H1 (cell line): ENCODE measurements at regions not wholly inside any gene's neighbourhood (a gene's known extent, or its start where the extent isn't known, plus 50 kb on each side); places are given as distances from the start of the nearest gene placed in this dataset.

ENCODE experiments used
- CBX8 ChIP-seq: fragments of 300-800, 300-1000 bp; sonication (generic); IDR thresholded peaks from 2 replicates; pipeline ENCODE4 v1.7.1; 2016; ENCODE audit warnings: low read depth, low read length, borderline replicate concordance
- CHD2 ChIP-seq: IDR thresholded peaks from 2 replicates; pipeline ENCODE4 v1.6.1; 2012; ENCODE audit warnings: low read length, improper control_type of control experiment
- CREB1 ChIP-seq: IDR thresholded peaks from 2 replicates; pipeline ENCODE4 v1.6.1; 2012; ENCODE audit warnings: inconsistent platforms
- EGR1 ChIP-seq: IDR thresholded peaks from 2 replicates; pipeline ENCODE4 v1.6.1; 2011; ENCODE audit warnings: low read depth, low read length, borderline replicate concordance
- POLR2AphosphoS5 ChIP-seq: IDR thresholded peaks from 2 replicates; pipeline ENCODE4 v1.6.1; 2011; ENCODE audit warnings: low read depth, low read length
- TAF1 ChIP-seq: IDR thresholded peaks from 2 replicates; pipeline ENCODE4 v1.6.1; 2011; ENCODE audit warnings: mild to moderate bottlenecking, low read depth, low read length
- YY1 ChIP-seq: IDR thresholded peaks from 2 replicates; pipeline ENCODE4 v1.6.1; 2011; ENCODE audit warnings: low read depth, mild to moderate bottlenecking, low read length
- TF ChIP-seq, protein P1 (sequence below): IDR thresholded peaks from 2 replicates; pipeline ENCODE4 v1.6.1; 2011; ENCODE audit warnings: low read length, improper control_type of control experiment
- TF ChIP-seq, protein P2 (sequence below), 3 experiments: IDR thresholded peaks; 1 replicate in 2 of 3; 2 replicates in 1 of 3; pipeline versions ENCODE4 v1.5.1 to v1.6.1; 2011; ENCODE audit warnings: low read length in 3 of 3, mild to moderate bottlenecking in 3 of 3, inconsistent platforms in 2 of 3, low read depth in 1 of 3, moderate library complexity in 1 of 3; ENCODE audit not compliant: insufficient read depth in 1 of 3; ENCODE audit errors: control extremely low read depth in 1 of 3

DNA sequence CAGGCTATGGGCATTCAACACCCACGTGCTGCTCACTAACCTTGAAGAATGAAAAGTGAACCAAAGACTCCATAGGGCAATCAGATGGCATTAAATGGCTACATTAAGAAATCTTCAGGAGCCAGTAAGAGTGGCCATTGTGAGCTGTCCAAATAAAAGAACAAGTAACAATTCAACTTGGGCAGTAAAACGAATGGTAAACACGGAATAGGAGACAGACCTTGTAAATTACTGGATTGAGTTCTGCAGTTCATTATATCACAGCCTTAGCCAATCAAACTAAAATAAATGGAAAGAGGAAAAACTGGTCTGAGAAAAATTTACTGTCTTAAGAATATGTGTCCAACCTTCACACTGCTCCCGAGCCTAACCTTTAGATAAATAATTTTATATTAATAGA lies 306.5 kb upstream of the ZNF521 start:
- no peak for TF ChIP-seq EGR1
- no peak for TF ChIP-seq POLR2AphosphoS5
- no peak for TF ChIP-seq TAF1
- no peak for TF ChIP-seq CHD2
- TF ChIP-seq, protein P1, sequence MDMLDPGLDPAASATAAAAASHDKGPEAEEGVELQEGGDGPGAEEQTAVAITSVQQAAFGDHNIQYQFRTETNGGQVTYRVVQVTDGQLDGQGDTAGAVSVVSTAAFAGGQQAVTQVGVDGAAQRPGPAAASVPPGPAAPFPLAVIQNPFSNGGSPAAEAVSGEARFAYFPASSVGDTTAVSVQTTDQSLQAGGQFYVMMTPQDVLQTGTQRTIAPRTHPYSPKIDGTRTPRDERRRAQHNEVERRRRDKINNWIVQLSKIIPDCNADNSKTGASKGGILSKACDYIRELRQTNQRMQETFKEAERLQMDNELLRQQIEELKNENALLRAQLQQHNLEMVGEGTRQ = no peak
- TF ChIP-seq, protein P2, sequence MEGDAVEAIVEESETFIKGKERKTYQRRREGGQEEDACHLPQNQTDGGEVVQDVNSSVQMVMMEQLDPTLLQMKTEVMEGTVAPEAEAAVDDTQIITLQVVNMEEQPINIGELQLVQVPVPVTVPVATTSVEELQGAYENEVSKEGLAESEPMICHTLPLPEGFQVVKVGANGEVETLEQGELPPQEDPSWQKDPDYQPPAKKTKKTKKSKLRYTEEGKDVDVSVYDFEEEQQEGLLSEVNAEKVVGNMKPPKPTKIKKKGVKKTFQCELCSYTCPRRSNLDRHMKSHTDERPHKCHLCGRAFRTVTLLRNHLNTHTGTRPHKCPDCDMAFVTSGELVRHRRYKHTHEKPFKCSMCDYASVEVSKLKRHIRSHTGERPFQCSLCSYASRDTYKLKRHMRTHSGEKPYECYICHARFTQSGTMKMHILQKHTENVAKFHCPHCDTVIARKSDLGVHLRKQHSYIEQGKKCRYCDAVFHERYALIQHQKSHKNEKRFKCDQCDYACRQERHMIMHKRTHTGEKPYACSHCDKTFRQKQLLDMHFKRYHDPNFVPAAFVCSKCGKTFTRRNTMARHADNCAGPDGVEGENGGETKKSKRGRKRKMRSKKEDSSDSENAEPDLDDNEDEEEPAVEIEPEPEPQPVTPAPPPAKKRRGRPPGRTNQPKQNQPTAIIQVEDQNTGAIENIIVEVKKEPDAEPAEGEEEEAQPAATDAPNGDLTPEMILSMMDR (IDR thresholded peaks at IDR 0.05; ENCODE audit: control extremely low read depth in 1 of 3, insufficient read depth in 1 of 3, low read depth in 1 of 3, low read length in 3 of 3) = no peak
- TF ChIP-seq YY1 = no peak
- TF ChIP-seq CBX8 = no peak
- no peak for TF ChIP-seq CREB1
